ENCODE measurements at regions not wholly inside any gene's neighbourhood (a gene's known extent, or its start where the extent isn't known, plus 50 kb on each side); places are given as distances from the start of the nearest gene placed in this dataset.

- Mint-ChIP-seq H3K4me1 (peaks cover 5 to 6% of the 10 kb centered on the region in 2 donors), H3K9me3 (no peaks in the 10 kb centered on the region), H3K27ac (no peak overlapping the region), H3K36me3 (no peaks in the 10 kb centered on the region), H3K27me3 (ENCODE audit: low read depth in 2 of 2) (peaks cover 6 to 12% of the 10 kb centered on the region in 2 donors), H3K4me3 (no peak overlapping the region)
- H3K36me3 ChIP-seq (ENCODE audit: control insufficient read depth, insufficient read depth, low read length) = no peaks in the 10 kb centered on the region
- no peak for ATAC-seq
- H3K27me3 ChIP-seq (ENCODE audit: control insufficient read depth, insufficient read depth, low read length) = no peaks in the 10 kb centered on the region
- H3K9me3 ChIP-seq (ENCODE audit: control insufficient read depth, insufficient read depth, low read length) = no peaks in the 10 kb centered on the region
- intact Hi-C loops (cut with micrococcal nuclease) = no loop called here
- TF ChIP-seq, protein P1, sequence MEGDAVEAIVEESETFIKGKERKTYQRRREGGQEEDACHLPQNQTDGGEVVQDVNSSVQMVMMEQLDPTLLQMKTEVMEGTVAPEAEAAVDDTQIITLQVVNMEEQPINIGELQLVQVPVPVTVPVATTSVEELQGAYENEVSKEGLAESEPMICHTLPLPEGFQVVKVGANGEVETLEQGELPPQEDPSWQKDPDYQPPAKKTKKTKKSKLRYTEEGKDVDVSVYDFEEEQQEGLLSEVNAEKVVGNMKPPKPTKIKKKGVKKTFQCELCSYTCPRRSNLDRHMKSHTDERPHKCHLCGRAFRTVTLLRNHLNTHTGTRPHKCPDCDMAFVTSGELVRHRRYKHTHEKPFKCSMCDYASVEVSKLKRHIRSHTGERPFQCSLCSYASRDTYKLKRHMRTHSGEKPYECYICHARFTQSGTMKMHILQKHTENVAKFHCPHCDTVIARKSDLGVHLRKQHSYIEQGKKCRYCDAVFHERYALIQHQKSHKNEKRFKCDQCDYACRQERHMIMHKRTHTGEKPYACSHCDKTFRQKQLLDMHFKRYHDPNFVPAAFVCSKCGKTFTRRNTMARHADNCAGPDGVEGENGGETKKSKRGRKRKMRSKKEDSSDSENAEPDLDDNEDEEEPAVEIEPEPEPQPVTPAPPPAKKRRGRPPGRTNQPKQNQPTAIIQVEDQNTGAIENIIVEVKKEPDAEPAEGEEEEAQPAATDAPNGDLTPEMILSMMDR (IDR thresholded peaks at IDR 0.05) = no peak
- WGBS (ENCODE audit: insufficient coverage) = 95% methylated on average over 2 of the region's 2 CpGs
- H3K27ac ChIP-seq (ENCODE audit: low read length) = no peak overlapping the region
- H3K4me3 ChIP-seq (ENCODE audit: low read length) = no peak overlapping the region
- no peak for DNase-seq
- H3K4me1 ChIP-seq (ENCODE audit: control insufficient read depth, insufficient read depth, low read length) = no peaks in the 10 kb centered on the region
These were observed 448.7 kb upstream of the JARID2 start for GRCh38 chr6:14796974-14797762.

DNA sequence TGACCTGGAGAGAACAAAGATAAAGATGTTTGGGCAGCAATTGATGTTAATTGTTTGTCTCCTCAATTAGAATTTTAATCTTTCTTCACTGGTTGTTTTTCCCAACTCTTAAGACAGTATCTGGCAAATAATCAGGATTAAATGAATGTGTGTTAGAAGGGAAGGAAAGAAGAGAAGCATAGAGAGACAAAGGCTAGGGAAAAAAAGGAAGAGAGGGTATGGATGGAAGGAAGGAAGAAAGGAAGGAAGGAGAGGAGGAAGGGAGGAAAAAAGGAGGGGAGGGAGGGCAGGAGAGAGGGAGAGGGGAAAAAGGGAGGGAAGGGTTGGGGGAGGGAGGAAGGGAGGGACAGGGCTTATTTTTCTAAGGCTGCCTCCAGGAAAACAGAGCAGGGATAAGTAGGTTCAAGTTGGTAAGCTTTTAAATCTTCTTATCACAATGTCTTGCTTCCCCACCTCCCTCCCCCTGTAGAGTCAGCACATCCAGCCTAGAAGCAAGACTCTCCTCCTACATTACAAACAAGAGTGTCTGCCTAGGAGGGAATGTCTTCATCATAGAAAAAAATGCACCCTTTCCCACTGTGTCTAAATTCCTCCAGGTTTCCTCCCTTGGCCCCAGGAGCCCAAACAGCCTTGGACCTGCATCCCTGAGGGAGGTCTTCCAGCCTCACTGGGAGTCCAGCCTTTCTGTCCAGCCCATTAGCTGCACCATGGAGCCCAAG is 447.8 kb upstream of the JARID2 start:
- TF ChIP-seq, protein P1 (IDR thresholded peaks at IDR 0.05) = no peak
- intact Hi-C loops (cut with micrococcal nuclease) = no loop called here
- DNase-seq = no peak
- Histone ChIP-seq H3K36me3 (ENCODE audit: control insufficient read depth, insufficient read depth, low read length) (no peaks in the 10 kb centered on the region), H3K27me3 (ENCODE audit: control insufficient read depth, insufficient read depth, low read length) (no peaks in the 10 kb centered on the region), H3K27ac (ENCODE audit: low read length) (no peak overlapping the region), H3K4me1 (ENCODE audit: control insufficient read depth, insufficient read depth, low read length) (no peaks in the 10 kb centered on the region), H3K4me3 (ENCODE audit: low read length) (no peak overlapping the region), H3K9me3 (ENCODE audit: control insufficient read depth, insufficient read depth, low read length) (no peaks in the 10 kb centered on the region)
- peaks cover 6 to 12% of the 10 kb centered on the region in 2 donors for H3K27me3 Mint-ChIP-seq (ENCODE audit: low read depth in 2 of 2)
- ATAC-seq = no peak
- no peaks in the 10 kb centered on the region for H3K9me3 Mint-ChIP-seq
- no peaks in the 10 kb centered on the region for H3K36me3 Mint-ChIP-seq
- H3K4me3 Mint-ChIP-seq = no peak overlapping the region
- H3K27ac Mint-ChIP-seq = no peak overlapping the region
- H3K4me1 Mint-ChIP-seq = peaks cover 5 to 6% of the 10 kb centered on the region in 2 donors

- no peak overlapping the region for H3K27ac ChIP-seq (ENCODE audit: low read length)
- 92% methylated on average over 4 of the region's 4 CpGs for WGBS (ENCODE audit: insufficient coverage)
- no peak overlapping the region for H3K27ac Mint-ChIP-seq
These were observed 447.3 kb upstream of the JARID2 start for GRCh38 chr6:14798594-14798982.

More at GRCh38 chr6:14798594-14798982, 447.3 kb upstream of the JARID2 start:
- Mint-ChIP-seq H3K4me1 (peaks cover 6 to 7% of the 10 kb centered on the region in 2 donors), H3K27me3 (ENCODE audit: low read depth in 2 of 2) (peaks cover 8 to 12% of the 10 kb centered on the region in 2 donors), H3K4me3 (no peak overlapping the region), H3K9me3 (no peaks in the 10 kb centered on the region), H3K36me3 (no peaks in the 10 kb centered on the region)
- TF ChIP-seq, protein P1 (IDR thresholded peaks at IDR 0.05) = no peak
- Histone ChIP-seq H3K4me3 (ENCODE audit: low read length) (no peak overlapping the region), H3K36me3 (ENCODE audit: control insufficient read depth, insufficient read depth, low read length) (no peaks in the 10 kb centered on the region), H3K27me3 (ENCODE audit: control insufficient read depth, insufficient read depth, low read length) (no peaks in the 10 kb centered on the region), H3K9me3 (ENCODE audit: control insufficient read depth, insufficient read depth, low read length) (no peaks in the 10 kb centered on the region), H3K4me1 (ENCODE audit: control insufficient read depth, insufficient read depth, low read length) (no peaks in the 10 kb centered on the region)
- DNase-seq = no peak
- no peak for ATAC-seq
- intact Hi-C loops (cut with micrococcal nuclease) = no loop called here
